ENCODE measurements at regions not wholly inside any gene's neighbourhood (a gene's known extent, or its start where the extent isn't known, plus 50 kb on each side); places are given as distances from the start of the nearest gene placed in this dataset.

DNA sequence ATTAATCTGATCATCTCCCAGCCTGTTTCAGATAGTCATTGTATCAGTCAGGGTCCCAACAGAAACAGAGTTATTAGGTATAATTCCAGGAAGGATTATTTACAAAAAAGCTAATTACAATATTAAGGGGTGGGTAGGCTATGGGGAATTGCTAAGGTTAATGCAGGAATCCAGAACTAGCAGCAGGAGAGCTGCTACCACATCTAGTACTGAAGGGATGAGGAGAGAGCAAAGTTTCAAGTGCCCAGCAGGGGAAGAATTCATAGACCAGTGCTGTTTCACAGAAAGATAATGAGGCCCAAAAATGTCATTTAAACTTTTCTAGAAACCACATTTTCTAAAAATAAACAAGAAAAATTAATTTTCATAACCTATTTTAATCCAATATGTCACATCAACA is 284.2 kb downstream of the HACE1 start:
- TF ChIP-seq, protein P1, sequence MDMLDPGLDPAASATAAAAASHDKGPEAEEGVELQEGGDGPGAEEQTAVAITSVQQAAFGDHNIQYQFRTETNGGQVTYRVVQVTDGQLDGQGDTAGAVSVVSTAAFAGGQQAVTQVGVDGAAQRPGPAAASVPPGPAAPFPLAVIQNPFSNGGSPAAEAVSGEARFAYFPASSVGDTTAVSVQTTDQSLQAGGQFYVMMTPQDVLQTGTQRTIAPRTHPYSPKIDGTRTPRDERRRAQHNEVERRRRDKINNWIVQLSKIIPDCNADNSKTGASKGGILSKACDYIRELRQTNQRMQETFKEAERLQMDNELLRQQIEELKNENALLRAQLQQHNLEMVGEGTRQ (CRISPR knock-in tag; IDR thresholded peaks at IDR 0.05): no peak
- TF ChIP-seq, protein P2, sequence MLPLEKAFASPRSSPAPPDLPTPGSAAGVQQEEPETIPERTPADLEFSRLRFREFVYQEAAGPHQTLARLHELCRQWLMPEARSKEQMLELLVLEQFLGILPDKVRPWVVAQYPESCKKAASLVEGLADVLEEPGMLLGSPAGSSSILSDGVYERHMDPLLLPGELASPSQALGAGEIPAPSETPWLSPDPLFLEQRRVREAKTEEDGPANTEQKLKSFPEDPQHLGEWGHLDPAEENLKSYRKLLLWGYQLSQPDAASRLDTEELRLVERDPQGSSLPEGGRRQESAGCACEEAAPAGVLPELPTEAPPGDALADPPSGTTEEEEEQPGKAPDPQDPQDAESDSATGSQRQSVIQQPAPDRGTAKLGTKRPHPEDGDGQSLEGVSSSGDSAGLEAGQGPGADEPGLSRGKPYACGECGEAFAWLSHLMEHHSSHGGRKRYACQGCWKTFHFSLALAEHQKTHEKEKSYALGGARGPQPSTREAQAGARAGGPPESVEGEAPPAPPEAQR (CRISPR knock-in tag; IDR thresholded peaks at IDR 0.05): no peak
- TF ChIP-seq TCF7 (CRISPR knock-in tag; IDR thresholded peaks at IDR 0.05; ENCODE audit: low read depth): no peak
- TF ChIP-seq, protein P3, sequence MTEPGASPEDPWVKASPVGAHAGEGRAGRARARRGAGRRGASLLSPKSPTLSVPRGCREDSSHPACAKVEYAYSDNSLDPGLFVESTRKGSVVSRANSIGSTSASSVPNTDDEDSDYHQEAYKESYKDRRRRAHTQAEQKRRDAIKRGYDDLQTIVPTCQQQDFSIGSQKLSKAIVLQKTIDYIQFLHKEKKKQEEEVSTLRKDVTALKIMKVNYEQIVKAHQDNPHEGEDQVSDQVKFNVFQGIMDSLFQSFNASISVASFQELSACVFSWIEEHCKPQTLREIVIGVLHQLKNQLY (CRISPR knock-in tag; IDR thresholded peaks at IDR 0.05): no peak
- TF ChIP-seq, protein P4, sequence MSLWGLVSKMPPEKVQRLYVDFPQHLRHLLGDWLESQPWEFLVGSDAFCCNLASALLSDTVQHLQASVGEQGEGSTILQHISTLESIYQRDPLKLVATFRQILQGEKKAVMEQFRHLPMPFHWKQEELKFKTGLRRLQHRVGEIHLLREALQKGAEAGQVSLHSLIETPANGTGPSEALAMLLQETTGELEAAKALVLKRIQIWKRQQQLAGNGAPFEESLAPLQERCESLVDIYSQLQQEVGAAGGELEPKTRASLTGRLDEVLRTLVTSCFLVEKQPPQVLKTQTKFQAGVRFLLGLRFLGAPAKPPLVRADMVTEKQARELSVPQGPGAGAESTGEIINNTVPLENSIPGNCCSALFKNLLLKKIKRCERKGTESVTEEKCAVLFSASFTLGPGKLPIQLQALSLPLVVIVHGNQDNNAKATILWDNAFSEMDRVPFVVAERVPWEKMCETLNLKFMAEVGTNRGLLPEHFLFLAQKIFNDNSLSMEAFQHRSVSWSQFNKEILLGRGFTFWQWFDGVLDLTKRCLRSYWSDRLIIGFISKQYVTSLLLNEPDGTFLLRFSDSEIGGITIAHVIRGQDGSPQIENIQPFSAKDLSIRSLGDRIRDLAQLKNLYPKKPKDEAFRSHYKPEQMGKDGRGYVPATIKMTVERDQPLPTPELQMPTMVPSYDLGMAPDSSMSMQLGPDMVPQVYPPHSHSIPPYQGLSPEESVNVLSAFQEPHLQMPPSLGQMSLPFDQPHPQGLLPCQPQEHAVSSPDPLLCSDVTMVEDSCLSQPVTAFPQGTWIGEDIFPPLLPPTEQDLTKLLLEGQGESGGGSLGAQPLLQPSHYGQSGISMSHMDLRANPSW (CRISPR knock-in tag; conservative IDR thresholded peaks at IDR 0.05; ENCODE audit: low read depth): no peak
- TF ChIP-seq, protein P5, sequence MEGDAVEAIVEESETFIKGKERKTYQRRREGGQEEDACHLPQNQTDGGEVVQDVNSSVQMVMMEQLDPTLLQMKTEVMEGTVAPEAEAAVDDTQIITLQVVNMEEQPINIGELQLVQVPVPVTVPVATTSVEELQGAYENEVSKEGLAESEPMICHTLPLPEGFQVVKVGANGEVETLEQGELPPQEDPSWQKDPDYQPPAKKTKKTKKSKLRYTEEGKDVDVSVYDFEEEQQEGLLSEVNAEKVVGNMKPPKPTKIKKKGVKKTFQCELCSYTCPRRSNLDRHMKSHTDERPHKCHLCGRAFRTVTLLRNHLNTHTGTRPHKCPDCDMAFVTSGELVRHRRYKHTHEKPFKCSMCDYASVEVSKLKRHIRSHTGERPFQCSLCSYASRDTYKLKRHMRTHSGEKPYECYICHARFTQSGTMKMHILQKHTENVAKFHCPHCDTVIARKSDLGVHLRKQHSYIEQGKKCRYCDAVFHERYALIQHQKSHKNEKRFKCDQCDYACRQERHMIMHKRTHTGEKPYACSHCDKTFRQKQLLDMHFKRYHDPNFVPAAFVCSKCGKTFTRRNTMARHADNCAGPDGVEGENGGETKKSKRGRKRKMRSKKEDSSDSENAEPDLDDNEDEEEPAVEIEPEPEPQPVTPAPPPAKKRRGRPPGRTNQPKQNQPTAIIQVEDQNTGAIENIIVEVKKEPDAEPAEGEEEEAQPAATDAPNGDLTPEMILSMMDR (IDR thresholded peaks at IDR 0.05): no peak
- TF ChIP-seq JUN (CRISPR knock-in tag; IDR thresholded peaks at IDR 0.05): no peak
- TF ChIP-seq FOXJ3 (CRISPR knock-in tag; IDR thresholded peaks at IDR 0.05; ENCODE audit: borderline replicate concordance): no peak

Measured in WTC11 (cell line).